Medulla oblongata (tissue), 1 donor: ENCODE measurements at regions not wholly inside any gene's neighbourhood (a gene's known extent, or its start where the extent isn't known, plus 50 kb on each side); places are given as distances from the start of the nearest gene placed in this dataset.

Experiments
- DNase-seq: peaks from one replicate; pipeline ENCODE4 v3.0.0-alpha.2; 2015; ENCODE audit errors: extremely low spot score

- DNase-seq, result no peak
These were observed 1195.9 kb upstream of the CHAC2 start for GRCh38 chr2:52571380-52572347.

- no peak for DNase-seq
These were observed 1196.9 kb upstream of the CHAC2 start for GRCh38 chr2:52570716-52571115.

GRCh38 chr2:52563151-52563550 is 1204.5 kb upstream of the CHAC2 start:
- DNase-seq, result no peak

GRCh38 chr2:52558265-52558664 is 1209.3 kb upstream of the CHAC2 start:
- no peak for DNase-seq

GRCh38 chr2:52542297-52542696 is 1225.3 kb upstream of the CHAC2 start:
- no peak for DNase-seq

GRCh38 chr2:52539026-52539970 is 1228.3 kb upstream of the CHAC2 start:
- DNase-seq, result no peak

- no peak for DNase-seq
These were observed 1230.0 kb upstream of the CHAC2 start for GRCh38 chr2:52537588-52537987.

- no peak for DNase-seq
These were observed 1230.6 kb upstream of the CHAC2 start for GRCh38 chr2:52536929-52537460.

- DNase-seq, result no peak
These were observed 1234.6 kb upstream of the CHAC2 start for GRCh38 chr2:52532956-52533355.

- DNase-seq, result no peak
These were observed 1240.9 kb upstream of the CHAC2 start for GRCh38 chr2:52526735-52527134.

- DNase-seq, result no peak
These were observed 1247.0 kb upstream of the CHAC2 start for GRCh38 chr2:52520644-52521043.

GRCh38 chr2:52518678-52519077 is 1248.9 kb upstream of the CHAC2 start:
- DNase-seq, result no peak

- DNase-seq, result no peak
These were observed 1254.8 kb upstream of the CHAC2 start for GRCh38 chr2:52512760-52513159.

- DNase-seq, result no peak
These were observed 1257.2 kb upstream of the CHAC2 start for GRCh38 chr2:52510432-52510831.

- no peak for DNase-seq
These were observed 1265.1 kb upstream of the CHAC2 start for GRCh38 chr2:52502476-52502860.

GRCh38 chr2:52501715-52502475 is 1265.7 kb upstream of the CHAC2 start:
- DNase-seq, result no peak

- no peak for DNase-seq
These were observed 1267.0 kb upstream of the CHAC2 start for GRCh38 chr2:52500561-52500960.

- DNase-seq, result no peak
These were observed 1269.4 kb upstream of the CHAC2 start for GRCh38 chr2:52498077-52498750.

GRCh38 chr2:52495816-52496215 is 1271.8 kb upstream of the CHAC2 start:
- DNase-seq, result no peak

- no peak for DNase-seq
These were observed 1290.4 kb upstream of the CHAC2 start for GRCh38 chr2:52477166-52477565.

GRCh38 chr2:52475590-52475989 is 1292.0 kb upstream of the CHAC2 start:
- DNase-seq, result no peak
